SK-N-SH (cell line): ENCODE measurements at regions not wholly inside any gene's neighbourhood (a gene's known extent, or its start where the extent isn't known, plus 50 kb on each side); places are given as distances from the start of the nearest gene placed in this dataset.

Experiments
- CTCF ChIA-PET: fragments of 300-600, 350-600 bp; formaldehyde crosslinking; extraction: SDS; loops from one replicate; lab custom pipeline; 2021; lab: Yijun Ruan, JAX
- POLR2A ChIA-PET: fragments of 350-600 bp; sonication (Branson Sonifier 250); formaldehyde crosslinking; extraction: SDS; loops from one replicate; lab custom pipeline; 2020; ENCODE audit warnings: antibody characterized with exemption, inconsistent platforms; lab: Yijun Ruan, JAX
- DNase-seq: peaks from one replicate; pipeline ENCODE4 v3.0.0; 2012
- H2AFZ ChIP-seq: fragments of 200-600 bp; sonication (generic); 2 replicates; pipeline ENCODE4 v1.8.1; 2016; ENCODE audit warnings: antibody characterized with exemption, mild to moderate bottlenecking, low read depth
- H3F3A ChIP-seq: fragments of 200-600 bp; sonication (generic); replicated peaks from 2 replicates; pipeline ENCODE3; 2016; ENCODE audit warnings: antibody characterized with exemption, mild to moderate bottlenecking; ENCODE audit not compliant: insufficient read depth
- H3K27ac ChIP-seq, 2 experiments: fragments of 200-500 bp in 1 of 2; fragments of 200-600 bp in 1 of 2; sonication (Bioruptor generic) in 1 of 2; sonication (generic), shearing (Covaris generic) in 1 of 2; 2 replicates each; pipeline versions ENCODE4 v1.5.1 to v1.6.1; 2014 to 2016; ENCODE audit warnings: low read depth in 2 of 2, inconsistent platforms in 1 of 2, low read length in 1 of 2, mild to moderate bottlenecking in 1 of 2, mixed read lengths in 1 of 2
- H3K27me3 ChIP-seq: fragments of 200-600 bp; sonication (generic), shearing (Covaris generic); 2 replicates; pipeline ENCODE4 v1.6.1; 2016; ENCODE audit warnings: mixed run types; ENCODE audit not compliant: insufficient read depth
- H3K36me3 ChIP-seq, 2 experiments: fragments of 200-500 bp in 1 of 2; fragments of 200-600 bp in 1 of 2; sonication (Bioruptor generic) in 1 of 2; sonication (generic) in 1 of 2; replicated peaks in 1 of 2; 2 replicates each; pipeline versions ENCODE3 to v1.5.1; 2014 to 2016; ENCODE audit warnings: low read length in 1 of 2, mild to moderate bottlenecking in 1 of 2; ENCODE audit not compliant: insufficient read depth in 2 of 2, control insufficient read depth in 1 of 2
- H3K4me1 ChIP-seq, 2 experiments: fragments of 200-500 bp in 1 of 2; fragments of 200-600 bp in 1 of 2; sonication (Bioruptor generic) in 1 of 2; sonication (generic), shearing (Covaris generic) in 1 of 2; 2 replicates each; pipeline versions ENCODE4 v1.5.1 to v1.6.1; 2014 to 2016; ENCODE audit warnings: low read depth in 1 of 2, low read length in 1 of 2, mixed run types in 1 of 2; ENCODE audit not compliant: insufficient read depth in 2 of 2, control insufficient read depth in 1 of 2
- H3K4me2 ChIP-seq: fragments of 200-600 bp; sonication (generic), shearing (Covaris generic); 2 replicates; pipeline ENCODE4 v1.6.1; 2017; ENCODE audit warnings: mixed run types
- H3K4me3 ChIP-seq, 2 experiments: fragments of 200-500 bp in 1 of 2; fragments of 200-600 bp in 1 of 2; sonication (Bioruptor generic) in 1 of 2; sonication (generic), shearing (Covaris generic) in 1 of 2; 2 replicates each; pipeline versions ENCODE4 v1.5.1 to v1.8.1; 2014 to 2016; ENCODE audit warnings: low read depth in 2 of 2, inconsistent platforms in 1 of 2, low read length in 1 of 2, mild to moderate bottlenecking in 1 of 2, mixed read lengths in 1 of 2, moderate library complexity in 1 of 2
- H3K79me2 ChIP-seq: fragments of 200-600 bp; sonication (generic); 2 replicates; pipeline ENCODE4 v1.8.1; 2017; ENCODE audit warnings: mild to moderate bottlenecking; ENCODE audit not compliant: insufficient read depth
- H3K9ac ChIP-seq: fragments of 200-600 bp; sonication (generic); 2 replicates; pipeline ENCODE4 v1.6.1; 2017; ENCODE audit warnings: mixed run types
- H3K9me2 ChIP-seq: fragments of 200-600 bp; sonication (generic); 2 replicates; pipeline ENCODE4 v1.6.1; 2017; ENCODE audit warnings: mixed run types
- H3K9me3 ChIP-seq: fragments of 200-600 bp; sonication (generic); 2 replicates; pipeline ENCODE4 v1.6.1; 2017; ENCODE audit warnings: mixed run types, mild to moderate bottlenecking, moderate library complexity
- H4K20me1 ChIP-seq: fragments of 200-600 bp; sonication (generic); 2 replicates; pipeline ENCODE4 v1.6.1; 2017; ENCODE audit warnings: mild to moderate bottlenecking, mixed run types; ENCODE audit not compliant: insufficient read depth
- CHD2 ChIP-seq: fragments of 150-350 bp; IDR thresholded peaks from 2 replicates; pipeline ENCODE4 v1.6.1; 2018; ENCODE audit warnings: low read length; ENCODE audit not compliant: partially characterized antibody
- GATA2 ChIP-seq: sonication (generic); formaldehyde crosslinking; IDR thresholded peaks from 2 replicates; pipeline ENCODE4 v1.5.0; 2020; ENCODE audit warnings: mild to moderate bottlenecking, missing genetic modification reagents
- MEF2A ChIP-seq: IDR thresholded peaks from 2 replicates; pipeline ENCODE4 v1.4.0; 2012; ENCODE audit warnings: low read depth, borderline replicate concordance
- MXI1 ChIP-seq: IDR thresholded peaks from 2 replicates; pipeline ENCODE4 v1.6.1; 2012; ENCODE audit warnings: mild to moderate bottlenecking, low read depth, low read length, improper control_type of control experiment
- RAD21 ChIP-seq: IDR thresholded peaks from 2 replicates; pipeline ENCODE4 v1.6.1; 2012; ENCODE audit warnings: mild to moderate bottlenecking, low read length
- SIN3A ChIP-seq: IDR thresholded peaks from 2 replicates; pipeline ENCODE4 v1.6.1; 2012; ENCODE audit warnings: low read depth, mild to moderate bottlenecking, low read length, moderate library complexity, borderline replicate concordance
- YY1 ChIP-seq: IDR thresholded peaks from 2 replicates; pipeline ENCODE4 v1.4.0; 2012; ENCODE audit warnings: low read depth, mild to moderate bottlenecking
- WGBS: methylation state at CpG from one replicate; pipeline ENCODE4 v1.1.6; 2017; ENCODE audit warnings: low lambda C conversion rate; 5-methylcytosine and 5-hydroxymethylcytosine counted together
- TF ChIP-seq, protein P1 (sequence below): fragments of 200-600 bp; sonication (generic); IDR thresholded peaks from 2 replicates; pipeline ENCODE4 v1.6.1; 2017; ENCODE audit warnings: antibody characterized with exemption, mild to moderate bottlenecking, moderate library complexity
- TF ChIP-seq, protein P2 (sequence below): IDR thresholded peaks from 2 replicates; pipeline ENCODE4 v1.4.0; 2012; ENCODE audit warnings: low read depth
- TF ChIP-seq, protein P3 (sequence below): IDR thresholded peaks from 2 replicates; pipeline ENCODE4 v1.4.0; 2012; ENCODE audit warnings: low read depth, borderline replicate concordance
- TF ChIP-seq, protein P4 (sequence below): IDR thresholded peaks from 2 replicates; pipeline ENCODE4 v1.4.0; 2012; ENCODE audit warnings: low read depth, borderline replicate concordance
- TF ChIP-seq, protein P5 (sequence below): IDR thresholded peaks from 2 replicates; pipeline ENCODE4 v1.6.1; 2012; ENCODE audit warnings: mild to moderate bottlenecking, low read depth, low read length, moderate library complexity

DNA sequence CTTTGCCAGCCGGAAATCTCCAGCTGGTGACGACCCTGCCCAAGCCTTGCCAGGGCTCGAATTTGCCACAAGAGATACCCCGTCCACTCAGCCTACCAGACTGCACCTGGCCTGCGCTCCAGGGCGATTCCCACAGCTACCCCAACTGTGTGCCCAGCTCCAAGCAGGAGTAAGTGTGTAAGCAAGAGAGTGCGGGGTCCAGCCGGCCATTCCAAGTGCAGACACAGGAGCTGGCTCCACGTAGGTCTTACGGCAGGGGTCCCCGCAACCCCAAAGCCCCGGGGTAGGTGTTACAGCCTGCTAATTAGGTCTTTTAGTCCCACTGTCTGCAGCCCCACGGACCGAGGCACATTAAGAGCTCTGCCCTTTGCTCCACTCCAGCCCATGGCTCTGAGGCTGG is 1305.2 kb downstream of the ARAP2 start:
- CTCF ChIA-PET: no interaction called here
- WGBS: 36% methylated on average over 13 of the region's 14 CpGs
- no peak overlapping the region for H3K27ac ChIP-seq
- H2AFZ ChIP-seq: no peak overlapping the region
- H3K9ac ChIP-seq: no peak overlapping the region
- H4K20me1 ChIP-seq: no peaks in the 10 kb centered on the region
- POLR2A ChIA-PET: no interaction called here
- H3K79me2 ChIP-seq: no peaks in the 10 kb centered on the region
- H3K9me2 ChIP-seq: no peaks in the 10 kb centered on the region
- H3K9me3 ChIP-seq: no peaks in the 10 kb centered on the region
- H3K4me3 ChIP-seq: no peak overlapping the region
- TF ChIP-seq, protein P1, sequence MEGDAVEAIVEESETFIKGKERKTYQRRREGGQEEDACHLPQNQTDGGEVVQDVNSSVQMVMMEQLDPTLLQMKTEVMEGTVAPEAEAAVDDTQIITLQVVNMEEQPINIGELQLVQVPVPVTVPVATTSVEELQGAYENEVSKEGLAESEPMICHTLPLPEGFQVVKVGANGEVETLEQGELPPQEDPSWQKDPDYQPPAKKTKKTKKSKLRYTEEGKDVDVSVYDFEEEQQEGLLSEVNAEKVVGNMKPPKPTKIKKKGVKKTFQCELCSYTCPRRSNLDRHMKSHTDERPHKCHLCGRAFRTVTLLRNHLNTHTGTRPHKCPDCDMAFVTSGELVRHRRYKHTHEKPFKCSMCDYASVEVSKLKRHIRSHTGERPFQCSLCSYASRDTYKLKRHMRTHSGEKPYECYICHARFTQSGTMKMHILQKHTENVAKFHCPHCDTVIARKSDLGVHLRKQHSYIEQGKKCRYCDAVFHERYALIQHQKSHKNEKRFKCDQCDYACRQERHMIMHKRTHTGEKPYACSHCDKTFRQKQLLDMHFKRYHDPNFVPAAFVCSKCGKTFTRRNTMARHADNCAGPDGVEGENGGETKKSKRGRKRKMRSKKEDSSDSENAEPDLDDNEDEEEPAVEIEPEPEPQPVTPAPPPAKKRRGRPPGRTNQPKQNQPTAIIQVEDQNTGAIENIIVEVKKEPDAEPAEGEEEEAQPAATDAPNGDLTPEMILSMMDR: no peak
- TF ChIP-seq CHD2: no peak
- TF ChIP-seq, all 33 proteins: peak for 0
- Histone ChIP-seq H3F3A (no peaks in the 10 kb centered on the region), H3K27me3 (no peaks in the 10 kb centered on the region), H3K4me2 (no peak overlapping the region), H3K4me1 (no peaks in the 10 kb centered on the region), H3K36me3 (no peaks in the 10 kb centered on the region)
- no peak for DNase-seq

DNA sequence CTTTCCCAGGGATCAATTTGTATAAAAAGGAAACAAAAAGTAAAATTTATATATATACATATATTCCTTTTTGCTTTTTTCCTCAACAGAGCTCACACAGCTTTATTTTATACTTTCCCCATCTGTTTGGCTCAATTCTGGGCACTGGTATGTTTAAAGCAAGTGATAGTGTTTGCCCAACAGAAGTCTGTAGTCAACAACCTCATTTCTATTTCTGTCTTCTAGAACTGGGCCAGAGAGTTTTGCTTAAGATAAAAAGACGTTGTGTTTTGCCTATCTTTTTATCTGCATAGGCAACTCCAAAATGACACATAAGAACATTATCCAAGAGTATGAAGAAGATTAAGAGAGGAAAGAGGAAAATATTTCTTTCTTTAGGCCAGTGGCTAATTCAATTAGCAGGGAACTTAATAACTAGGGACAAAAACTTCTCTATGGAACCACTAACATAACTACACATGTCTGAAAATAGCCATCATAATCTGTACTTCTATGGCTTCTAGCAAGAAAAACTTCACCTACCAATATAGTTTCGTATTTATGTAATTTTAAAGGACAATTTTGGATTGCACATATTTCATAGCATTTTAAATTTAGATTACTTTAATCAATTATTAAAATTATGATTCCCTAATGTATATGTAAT is 1300.5 kb downstream of the ARAP2 start:
- H3K27me3 ChIP-seq: no peaks in the 10 kb centered on the region
- no peak for TF ChIP-seq MEF2A
- H3F3A ChIP-seq: no peaks in the 10 kb centered on the region
- H3K4me1 ChIP-seq: no peaks in the 10 kb centered on the region
- no peaks in the 10 kb centered on the region for H3K79me2 ChIP-seq
- no peak overlapping the region for H3K27ac ChIP-seq
- H3K4me2 ChIP-seq: no peak overlapping the region
- H2AFZ ChIP-seq: no peak overlapping the region
- H3K36me3 ChIP-seq: no peaks in the 10 kb centered on the region
- no peaks in the 10 kb centered on the region for H4K20me1 ChIP-seq
- CTCF ChIA-PET: no interaction called here
- POLR2A ChIA-PET: no interaction called here
- WGBS: 15% methylated on average over 2 of the region's 2 CpGs
- H3K9ac ChIP-seq: no peak overlapping the region
- H3K4me3 ChIP-seq: no peak overlapping the region
- H3K9me2 ChIP-seq: no peaks in the 10 kb centered on the region
- no peak for DNase-seq
- H3K9me3 ChIP-seq: no peaks in the 10 kb centered on the region

DNA sequence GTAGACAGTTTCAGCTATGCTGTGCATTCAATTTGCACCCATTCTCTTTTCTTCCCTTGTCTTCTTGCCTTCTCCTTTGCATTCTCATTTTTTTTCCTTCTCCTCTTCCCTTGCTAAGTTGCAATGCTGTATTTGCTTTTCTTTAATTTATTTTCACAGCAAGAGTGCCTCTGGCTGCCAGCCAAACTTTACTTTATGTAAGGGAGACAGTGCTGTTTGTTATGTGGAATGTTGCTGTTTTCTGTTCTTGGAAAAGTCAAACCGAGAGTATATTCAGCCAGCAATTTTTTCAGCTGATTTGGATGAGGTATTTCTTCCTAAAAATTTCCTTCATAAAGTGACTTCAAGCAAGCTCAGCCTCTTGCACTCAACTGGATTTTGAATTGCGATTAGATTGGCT is 1293.4 kb downstream of the ARAP2 start:
- Histone ChIP-seq H3K9ac (no peak overlapping the region), H3K9me2 (no peaks in the 10 kb centered on the region), H3K4me2 (no peak overlapping the region), H2AFZ (no peak overlapping the region), H3K79me2 (no peaks in the 10 kb centered on the region), H3F3A (no peaks in the 10 kb centered on the region), H3K27ac (no peak overlapping the region), H3K4me3 (no peak overlapping the region), H3K27me3 (no peaks in the 10 kb centered on the region), H4K20me1 (no peaks in the 10 kb centered on the region), H3K36me3 (no peaks in the 10 kb centered on the region), H3K9me3 (no peaks in the 10 kb centered on the region), H3K4me1 (no peaks in the 10 kb centered on the region)
- WGBS: 9% methylated on average over 2 of the region's 2 CpGs
- CTCF ChIA-PET: no interaction called here
- DNase-seq: no peak
- POLR2A ChIA-PET: no interaction called here
- TF ChIP-seq YY1: no peak
- TF ChIP-seq RAD21: no peak
- TF ChIP-seq GATA2 (CRISPR knock-in tag): no peak
- TF ChIP-seq, protein P2, sequence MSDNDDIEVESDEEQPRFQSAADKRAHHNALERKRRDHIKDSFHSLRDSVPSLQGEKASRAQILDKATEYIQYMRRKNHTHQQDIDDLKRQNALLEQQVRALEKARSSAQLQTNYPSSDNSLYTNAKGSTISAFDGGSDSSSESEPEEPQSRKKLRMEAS: no peak
- TF ChIP-seq, protein P3, sequence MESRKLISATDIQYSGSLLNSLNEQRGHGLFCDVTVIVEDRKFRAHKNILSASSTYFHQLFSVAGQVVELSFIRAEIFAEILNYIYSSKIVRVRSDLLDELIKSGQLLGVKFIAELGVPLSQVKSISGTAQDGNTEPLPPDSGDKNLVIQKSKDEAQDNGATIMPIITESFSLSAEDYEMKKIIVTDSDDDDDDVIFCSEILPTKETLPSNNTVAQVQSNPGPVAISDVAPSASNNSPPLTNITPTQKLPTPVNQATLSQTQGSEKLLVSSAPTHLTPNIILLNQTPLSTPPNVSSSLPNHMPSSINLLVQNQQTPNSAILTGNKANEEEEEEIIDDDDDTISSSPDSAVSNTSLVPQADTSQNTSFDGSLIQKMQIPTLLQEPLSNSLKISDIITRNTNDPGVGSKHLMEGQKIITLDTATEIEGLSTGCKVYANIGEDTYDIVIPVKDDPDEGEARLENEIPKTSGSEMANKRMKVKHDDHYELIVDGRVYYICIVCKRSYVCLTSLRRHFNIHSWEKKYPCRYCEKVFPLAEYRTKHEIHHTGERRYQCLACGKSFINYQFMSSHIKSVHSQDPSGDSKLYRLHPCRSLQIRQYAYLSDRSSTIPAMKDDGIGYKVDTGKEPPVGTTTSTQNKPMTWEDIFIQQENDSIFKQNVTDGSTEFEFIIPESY: no peak
- no peak for TF ChIP-seq MXI1
- TF ChIP-seq, protein P4, sequence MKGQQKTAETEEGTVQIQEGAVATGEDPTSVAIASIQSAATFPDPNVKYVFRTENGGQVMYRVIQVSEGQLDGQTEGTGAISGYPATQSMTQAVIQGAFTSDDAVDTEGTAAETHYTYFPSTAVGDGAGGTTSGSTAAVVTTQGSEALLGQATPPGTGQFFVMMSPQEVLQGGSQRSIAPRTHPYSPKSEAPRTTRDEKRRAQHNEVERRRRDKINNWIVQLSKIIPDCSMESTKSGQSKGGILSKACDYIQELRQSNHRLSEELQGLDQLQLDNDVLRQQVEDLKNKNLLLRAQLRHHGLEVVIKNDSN: no peak
- no peak for TF ChIP-seq MEF2A
- TF ChIP-seq SIN3A: no peak
- TF ChIP-seq, protein P5, sequence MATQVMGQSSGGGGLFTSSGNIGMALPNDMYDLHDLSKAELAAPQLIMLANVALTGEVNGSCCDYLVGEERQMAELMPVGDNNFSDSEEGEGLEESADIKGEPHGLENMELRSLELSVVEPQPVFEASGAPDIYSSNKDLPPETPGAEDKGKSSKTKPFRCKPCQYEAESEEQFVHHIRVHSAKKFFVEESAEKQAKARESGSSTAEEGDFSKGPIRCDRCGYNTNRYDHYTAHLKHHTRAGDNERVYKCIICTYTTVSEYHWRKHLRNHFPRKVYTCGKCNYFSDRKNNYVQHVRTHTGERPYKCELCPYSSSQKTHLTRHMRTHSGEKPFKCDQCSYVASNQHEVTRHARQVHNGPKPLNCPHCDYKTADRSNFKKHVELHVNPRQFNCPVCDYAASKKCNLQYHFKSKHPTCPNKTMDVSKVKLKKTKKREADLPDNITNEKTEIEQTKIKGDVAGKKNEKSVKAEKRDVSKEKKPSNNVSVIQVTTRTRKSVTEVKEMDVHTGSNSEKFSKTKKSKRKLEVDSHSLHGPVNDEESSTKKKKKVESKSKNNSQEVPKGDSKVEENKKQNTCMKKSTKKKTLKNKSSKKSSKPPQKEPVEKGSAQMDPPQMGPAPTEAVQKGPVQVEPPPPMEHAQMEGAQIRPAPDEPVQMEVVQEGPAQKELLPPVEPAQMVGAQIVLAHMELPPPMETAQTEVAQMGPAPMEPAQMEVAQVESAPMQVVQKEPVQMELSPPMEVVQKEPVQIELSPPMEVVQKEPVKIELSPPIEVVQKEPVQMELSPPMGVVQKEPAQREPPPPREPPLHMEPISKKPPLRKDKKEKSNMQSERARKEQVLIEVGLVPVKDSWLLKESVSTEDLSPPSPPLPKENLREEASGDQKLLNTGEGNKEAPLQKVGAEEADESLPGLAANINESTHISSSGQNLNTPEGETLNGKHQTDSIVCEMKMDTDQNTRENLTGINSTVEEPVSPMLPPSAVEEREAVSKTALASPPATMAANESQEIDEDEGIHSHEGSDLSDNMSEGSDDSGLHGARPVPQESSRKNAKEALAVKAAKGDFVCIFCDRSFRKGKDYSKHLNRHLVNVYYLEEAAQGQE: no peak
